HG03039 (cell line): ENCODE measurements at regions not wholly inside any gene's neighbourhood (a gene's known extent, or its start where the extent isn't known, plus 50 kb on each side); places are given as distances from the start of the nearest gene placed in this dataset.
A peak's percentile ranks its signal among the peaks of the same experiment; 100 is the strongest.
"Not testable (repeated sequence)": the region's sequence is repeated elsewhere in the genome, so short reads cannot be mapped to it uniquely, and the experiment has no call there.

Source experiments
- ATAC-seq: cut with Tn5 transposase; IDR thresholded peaks from one replicate; pipeline ENCODE4 v1.9.1; 2021; ENCODE audit warnings: mild to moderate bottlenecking, moderate library complexity; ENCODE audit not compliant: unreplicated experiment

- no peak for ATAC-seq
Observed at GRCh38 chr11:13134886-13135285, 125.8 kb downstream of the RASSF10 start.

DNA sequence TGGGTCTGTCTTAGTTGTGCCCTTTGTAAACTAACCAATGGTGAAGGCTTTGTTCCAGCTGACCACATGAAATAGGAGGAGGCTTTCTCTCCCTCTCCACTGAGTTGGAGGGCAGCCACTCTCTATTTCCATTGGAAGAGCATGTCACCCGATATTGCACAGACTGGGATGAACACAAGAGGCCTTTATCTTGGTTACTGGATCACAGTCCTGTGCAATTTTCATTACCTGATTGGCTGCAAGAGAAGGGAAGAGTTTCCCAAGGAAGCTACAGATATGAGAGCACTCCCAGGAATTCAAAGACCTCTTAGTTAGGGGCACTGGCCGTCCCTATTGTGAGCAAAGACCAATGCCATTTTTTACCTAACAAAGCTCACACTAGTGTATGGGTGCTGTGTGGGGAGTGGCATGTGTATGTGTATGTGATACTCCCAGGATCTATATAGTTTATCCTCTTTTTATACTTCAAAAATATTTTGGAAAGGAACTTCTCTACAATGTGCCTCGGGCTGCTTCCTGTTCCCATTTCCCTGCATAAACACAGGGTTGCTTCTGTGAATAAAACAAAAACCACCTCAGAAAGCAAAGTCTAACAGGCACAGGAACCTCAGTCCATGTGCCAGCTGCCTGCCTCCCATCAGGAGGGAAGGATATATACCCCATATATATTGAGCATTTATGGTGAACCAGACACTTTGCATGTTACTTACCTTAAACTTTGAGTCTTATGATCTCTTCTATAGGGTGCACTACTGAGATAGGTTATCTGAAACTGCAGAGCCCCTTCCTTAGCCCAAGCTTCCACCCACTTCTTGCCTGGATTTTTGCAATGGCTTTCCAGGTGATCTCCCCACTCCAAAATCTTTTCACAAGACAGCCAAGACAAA lies 126.5 kb downstream of the RASSF10 start:
- ATAC-seq: no peak

DNA sequence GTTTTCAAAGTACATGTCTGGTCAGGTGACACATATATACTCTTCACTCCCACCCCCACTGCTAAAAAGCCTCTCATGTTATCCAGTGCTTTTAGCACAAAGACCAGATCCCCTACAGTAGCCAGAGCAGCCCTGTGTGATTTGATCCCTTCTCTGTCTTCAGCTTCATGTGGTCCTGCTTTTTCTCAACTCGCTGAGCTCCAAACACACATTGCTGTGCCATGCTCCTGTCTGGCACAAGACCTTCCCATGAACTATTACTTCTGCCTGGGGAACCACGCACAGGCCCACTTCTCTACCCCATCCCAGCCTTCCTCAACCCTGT lies 127.1 kb downstream of the RASSF10 start:
- ATAC-seq: no peak

DNA sequence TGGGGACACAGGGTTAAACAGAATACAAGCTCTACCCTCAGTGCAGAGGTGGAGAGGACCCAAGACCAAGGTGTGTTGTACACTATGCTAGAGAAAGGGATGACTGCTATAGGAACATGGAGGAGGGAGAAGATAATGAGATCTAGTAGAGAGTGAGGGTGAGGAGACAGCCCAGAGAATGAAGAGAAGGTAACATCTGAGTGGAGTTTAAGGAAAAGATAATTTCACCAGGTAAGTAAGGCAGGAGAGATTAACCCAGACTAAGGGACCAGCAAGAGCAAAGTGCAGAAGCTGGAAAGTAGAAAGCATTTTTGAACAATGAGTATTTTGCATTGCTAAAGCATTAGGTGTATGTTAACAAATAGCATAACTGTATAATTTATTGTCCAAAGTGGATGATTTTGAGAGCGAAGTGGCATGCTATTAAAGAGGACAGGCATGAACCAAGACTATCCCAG lies 128.8 kb downstream of the RASSF10 start:
- no peak for ATAC-seq

- ATAC-seq: not testable (repeated sequence)
Observed at GRCh38 chr11:13139085-13139484, 130.0 kb downstream of the RASSF10 start.

- peak; percentile 44 for ATAC-seq
Observed at GRCh38 chr11:13140028-13140870, 131.1 kb downstream of the RASSF10 start.

DNA sequence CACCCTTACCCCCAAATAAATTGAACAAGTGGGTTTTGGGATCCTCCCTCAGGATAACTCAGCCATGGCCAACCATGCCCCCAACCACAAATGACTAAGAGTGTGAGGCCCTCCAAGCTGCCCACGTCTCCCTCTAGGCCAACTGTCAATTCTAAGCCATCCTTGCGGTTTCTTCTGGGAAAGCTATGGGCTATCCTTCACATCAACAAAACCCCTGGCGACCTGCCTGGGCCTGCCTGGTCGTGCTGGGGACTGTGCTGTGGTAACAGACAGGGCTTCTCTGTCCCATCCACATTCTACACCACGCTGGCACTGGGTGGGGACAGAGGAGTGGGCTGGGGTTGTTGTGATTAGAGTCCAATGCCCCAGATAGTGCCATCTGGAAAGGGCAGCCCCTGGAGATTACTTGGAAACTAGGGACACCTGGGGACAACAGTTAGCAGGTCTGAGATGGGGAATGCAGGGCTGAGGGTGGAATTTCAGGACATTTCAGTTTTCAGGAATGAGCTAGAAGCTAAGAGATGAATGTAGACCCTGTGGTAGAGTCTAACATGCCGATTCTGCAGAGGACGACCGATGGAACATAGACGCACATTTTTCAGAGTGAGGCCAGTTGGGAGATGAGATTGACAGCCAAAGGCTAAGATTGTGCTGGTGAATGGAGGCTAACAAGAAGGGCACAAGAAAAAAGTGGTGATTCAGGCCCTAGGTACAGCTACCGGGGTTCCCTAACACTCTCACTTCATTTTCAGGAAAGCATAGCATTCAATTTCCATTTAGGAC lies 131.9 kb downstream of the RASSF10 start:
- no peak for ATAC-seq

GRCh38 chr11:13141731-13142709 lies 132.9 kb downstream of the RASSF10 start:
- no peak for ATAC-seq

DNA sequence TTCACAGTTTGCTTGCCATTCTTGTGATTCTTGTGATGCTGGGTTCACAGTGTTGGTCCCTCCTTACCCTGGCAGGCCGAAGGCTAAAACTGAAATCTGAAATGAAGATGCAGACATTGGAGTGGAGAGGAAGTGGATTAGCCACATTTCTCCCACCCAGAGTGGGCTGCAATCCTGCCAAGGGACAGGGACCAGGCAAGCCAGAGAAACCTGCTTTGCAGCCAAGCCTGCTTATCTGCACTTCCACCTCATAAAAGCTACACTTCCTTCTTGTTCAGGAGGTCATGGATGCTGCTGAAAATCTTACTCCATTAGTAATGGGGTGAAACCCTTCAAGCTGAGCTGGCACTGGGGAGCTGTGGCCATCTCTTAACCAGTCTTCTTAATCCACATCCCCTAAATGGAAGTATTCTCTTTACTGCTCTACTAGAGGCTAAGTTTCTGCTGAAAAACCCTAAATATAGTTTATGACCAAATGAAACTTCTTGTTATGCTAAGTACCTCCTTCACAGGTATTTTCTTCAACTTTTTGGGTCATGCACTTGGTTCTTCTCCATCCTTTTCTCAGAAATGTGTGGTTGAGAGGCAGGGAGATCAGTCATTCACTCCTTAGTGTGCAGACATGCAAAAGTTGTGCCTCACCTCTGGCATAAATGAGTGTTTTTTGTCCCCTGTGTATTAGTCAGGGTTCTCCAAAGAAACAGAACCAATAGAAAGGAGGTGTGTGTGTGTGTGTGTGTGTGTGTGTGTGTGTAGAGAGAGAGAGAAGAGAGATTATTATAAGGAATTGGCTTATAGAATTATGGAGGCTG lies 133.9 kb upstream of the BMAL1 start:
- no peak for ATAC-seq

GRCh38 chr11:13145461-13145860 lies 132.1 kb upstream of the BMAL1 start:
- ATAC-seq: no peak

GRCh38 chr11:13149991-13150390 lies 127.6 kb upstream of the BMAL1 start:
- no peak for ATAC-seq

- no peak for ATAC-seq
Observed at GRCh38 chr11:13150487-13150886, 127.1 kb upstream of the BMAL1 start.

DNA sequence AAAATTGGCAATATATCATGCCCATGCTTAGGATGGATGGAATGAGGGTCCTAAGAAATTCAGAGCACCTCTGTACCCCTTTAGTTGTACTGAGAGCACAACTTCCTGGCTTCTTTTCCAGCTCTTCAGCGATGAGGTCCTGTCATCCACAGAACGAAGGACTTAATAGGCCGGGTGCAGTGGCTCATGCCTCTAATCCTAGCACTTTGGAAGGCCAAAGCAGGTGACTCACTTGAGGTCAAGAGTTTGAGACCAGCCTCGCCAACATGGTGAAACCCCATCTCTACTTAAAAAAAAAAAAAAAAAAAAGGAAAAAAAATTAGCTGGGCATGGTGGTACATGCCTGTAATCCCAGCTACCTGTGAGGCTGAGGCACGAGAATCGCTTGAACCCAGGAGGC lies 125.3 kb upstream of the BMAL1 start:
- no peak for ATAC-seq

- no peak for ATAC-seq
Observed at GRCh38 chr11:13152736-13153541, 124.7 kb upstream of the BMAL1 start.

DNA sequence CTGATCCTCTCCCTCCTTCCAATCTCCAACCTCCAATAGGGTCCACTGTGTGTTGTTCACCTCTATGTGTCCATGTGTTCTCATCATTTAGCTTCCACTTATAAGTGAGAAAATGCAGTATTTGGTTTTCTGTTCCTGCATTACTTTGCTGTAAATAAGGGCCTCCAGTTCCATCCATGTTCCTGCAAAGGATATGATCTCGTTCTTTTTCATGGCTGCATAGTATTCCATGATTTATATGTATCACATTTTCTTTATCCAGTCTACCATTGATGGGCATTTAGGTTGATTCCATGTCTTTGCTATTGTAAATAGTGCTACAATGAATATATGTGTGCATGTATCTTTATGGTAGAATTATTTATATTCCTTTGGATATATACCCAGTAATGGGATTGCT lies 123.2 kb upstream of the BMAL1 start:
- ATAC-seq: not testable (repeated sequence)

- ATAC-seq: no peak
Observed at GRCh38 chr11:13160346-13160745, 117.2 kb upstream of the BMAL1 start.

DNA sequence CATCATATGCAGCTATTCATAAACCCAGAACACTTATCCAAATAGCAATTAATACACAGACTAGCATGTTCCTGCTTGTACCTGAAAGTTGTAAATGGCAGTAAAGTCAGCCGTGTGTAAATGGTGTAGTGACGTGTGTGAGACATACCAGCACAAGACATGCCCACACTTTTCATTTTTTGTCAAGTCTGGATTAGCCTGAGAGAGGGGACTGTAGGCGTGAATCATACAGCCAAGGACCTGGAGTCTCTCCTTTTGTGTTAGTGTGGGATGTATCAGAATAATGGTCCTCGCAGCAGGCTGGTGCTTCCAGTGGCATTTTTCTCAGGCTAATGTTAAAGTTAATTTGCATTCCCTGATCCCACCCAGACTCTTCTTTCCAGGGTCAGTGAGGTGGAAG lies 116.8 kb upstream of the BMAL1 start:
- no peak for ATAC-seq

DNA sequence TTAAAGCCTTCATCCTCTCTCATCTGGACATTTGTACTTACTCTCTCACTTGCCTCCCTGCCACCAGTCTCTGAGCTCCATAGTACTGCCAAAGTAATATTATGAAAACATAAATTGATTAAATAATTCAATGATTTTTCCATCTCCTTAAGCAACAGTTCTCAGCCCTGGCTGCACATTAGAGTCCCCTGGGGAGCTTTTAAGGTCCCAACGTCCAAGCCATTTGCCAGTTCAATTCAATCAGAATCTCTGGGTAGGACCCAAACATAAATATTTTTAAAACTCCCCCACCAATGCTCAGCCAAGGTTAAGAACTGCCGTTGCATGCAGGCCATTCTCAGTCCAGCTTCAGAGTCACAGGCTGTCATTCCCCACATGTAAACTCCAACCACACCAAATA lies 114.4 kb upstream of the BMAL1 start:
- no peak for ATAC-seq
